ENCODE measurements at regions not wholly inside any gene's neighbourhood (a gene's known extent, or its start where the extent isn't known, plus 50 kb on each side); places are given as distances from the start of the nearest gene placed in this dataset.

- no peak for DNase-seq (ENCODE audit: low read depth in 2 of 2)
These were observed 228.6 kb upstream of the SUCLG2 start for GRCh38 chr3:67882981-67883380.

GRCh38 chr3:67876261-67876660 is 221.8 kb upstream of the SUCLG2 start:
- no peak for DNase-seq (ENCODE audit: low read depth in 2 of 2)

- DNase-seq (ENCODE audit: low read depth in 2 of 2): no peak
These were observed 221.4 kb upstream of the SUCLG2 start for GRCh38 chr3:67875858-67876257.

GRCh38 chr3:67875338-67875737 is 220.9 kb upstream of the SUCLG2 start:
- DNase-seq (ENCODE audit: low read depth in 2 of 2): no peak

GRCh38 chr3:67870477-67870876 is 216.1 kb upstream of the SUCLG2 start:
- no peak for DNase-seq (ENCODE audit: low read depth in 2 of 2)

GRCh38 chr3:67866571-67866970 is 212.2 kb upstream of the SUCLG2 start:
- no peak for DNase-seq (ENCODE audit: low read depth in 2 of 2)

GRCh38 chr3:67864587-67865183 is 210.3 kb upstream of the SUCLG2 start:
- DNase-seq (ENCODE audit: low read depth in 2 of 2): no peak

- no peak for DNase-seq (ENCODE audit: low read depth in 2 of 2)
These were observed 209.5 kb upstream of the SUCLG2 start for GRCh38 chr3:67863869-67864268.

GRCh38 chr3:67860429-67860828 is 206.0 kb upstream of the SUCLG2 start:
- DNase-seq (ENCODE audit: low read depth in 2 of 2): no peak

- DNase-seq (ENCODE audit: low read depth in 2 of 2): no peak
These were observed 204.1 kb upstream of the SUCLG2 start for GRCh38 chr3:67858492-67858891.

GRCh38 chr3:67856718-67857117 is 202.3 kb upstream of the SUCLG2 start:
- DNase-seq (ENCODE audit: low read depth in 2 of 2): no peak

- no peak for DNase-seq (ENCODE audit: low read depth in 2 of 2)
These were observed 200.3 kb upstream of the SUCLG2 start for GRCh38 chr3:67854663-67855062.

- DNase-seq (ENCODE audit: low read depth in 2 of 2): no peak
These were observed 199.1 kb upstream of the SUCLG2 start for GRCh38 chr3:67853520-67853919.

- DNase-seq (ENCODE audit: low read depth in 2 of 2): no peak
These were observed 193.9 kb upstream of the SUCLG2 start for GRCh38 chr3:67848299-67848698.

GRCh38 chr3:67846166-67846565 is 191.8 kb upstream of the SUCLG2 start:
- no peak for DNase-seq (ENCODE audit: low read depth in 2 of 2)

- no peak for DNase-seq (ENCODE audit: low read depth in 2 of 2)
These were observed 178.4 kb upstream of the SUCLG2 start for GRCh38 chr3:67832817-67833216.

GRCh38 chr3:67831262-67831661 is 176.8 kb upstream of the SUCLG2 start:
- no peak for DNase-seq (ENCODE audit: low read depth in 2 of 2)

GRCh38 chr3:67828486-67829010 is 174.1 kb upstream of the SUCLG2 start:
- no peak for DNase-seq (ENCODE audit: low read depth in 2 of 2)

- no peak for DNase-seq (ENCODE audit: low read depth in 2 of 2)
These were observed 166.7 kb upstream of the SUCLG2 start for GRCh38 chr3:67821135-67821534.

GRCh38 chr3:67819447-67819846 is 165.0 kb upstream of the SUCLG2 start:
- DNase-seq (ENCODE audit: low read depth in 2 of 2): no peak

- DNase-seq (ENCODE audit: low read depth in 2 of 2): no peak
These were observed 155.0 kb upstream of the SUCLG2 start for GRCh38 chr3:67809370-67809935.

GRCh38 chr3:67808906-67809305 is 154.5 kb upstream of the SUCLG2 start:
- DNase-seq (ENCODE audit: low read depth in 2 of 2): no peak

GRCh38 chr3:67804578-67804977 is 150.2 kb upstream of the SUCLG2 start:
- DNase-seq (ENCODE audit: low read depth in 2 of 2): no peak

GRCh38 chr3:67804089-67804488 is 149.7 kb upstream of the SUCLG2 start:
- DNase-seq (ENCODE audit: low read depth in 2 of 2): no peak

Measured in activated CD4-positive, alpha-beta T cell treated with anti-CD3 and anti-CD28 coated beads for 24 hours (primary cell).